ENCODE measurements at regions not wholly inside any gene's neighbourhood (a gene's known extent, or its start where the extent isn't known, plus 50 kb on each side); places are given as distances from the start of the nearest gene placed in this dataset.

- TF ChIP-seq POLR2A (IDR thresholded peaks at IDR 0.05) (no peak), POLR2AphosphoS5 (IDR thresholded peaks at IDR 0.05) (no peak)
- TF ChIP-seq, protein P1, sequence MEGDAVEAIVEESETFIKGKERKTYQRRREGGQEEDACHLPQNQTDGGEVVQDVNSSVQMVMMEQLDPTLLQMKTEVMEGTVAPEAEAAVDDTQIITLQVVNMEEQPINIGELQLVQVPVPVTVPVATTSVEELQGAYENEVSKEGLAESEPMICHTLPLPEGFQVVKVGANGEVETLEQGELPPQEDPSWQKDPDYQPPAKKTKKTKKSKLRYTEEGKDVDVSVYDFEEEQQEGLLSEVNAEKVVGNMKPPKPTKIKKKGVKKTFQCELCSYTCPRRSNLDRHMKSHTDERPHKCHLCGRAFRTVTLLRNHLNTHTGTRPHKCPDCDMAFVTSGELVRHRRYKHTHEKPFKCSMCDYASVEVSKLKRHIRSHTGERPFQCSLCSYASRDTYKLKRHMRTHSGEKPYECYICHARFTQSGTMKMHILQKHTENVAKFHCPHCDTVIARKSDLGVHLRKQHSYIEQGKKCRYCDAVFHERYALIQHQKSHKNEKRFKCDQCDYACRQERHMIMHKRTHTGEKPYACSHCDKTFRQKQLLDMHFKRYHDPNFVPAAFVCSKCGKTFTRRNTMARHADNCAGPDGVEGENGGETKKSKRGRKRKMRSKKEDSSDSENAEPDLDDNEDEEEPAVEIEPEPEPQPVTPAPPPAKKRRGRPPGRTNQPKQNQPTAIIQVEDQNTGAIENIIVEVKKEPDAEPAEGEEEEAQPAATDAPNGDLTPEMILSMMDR (IDR thresholded peaks at IDR 0.05): no peak
These were observed 233.2 kb upstream of the SOX4 start for GRCh38 chr6:21360336-21360735.
